DOHH2 (cell line): ENCODE measurements at regions not wholly inside any gene's neighbourhood (a gene's known extent, or its start where the extent isn't known, plus 50 kb on each side); places are given as distances from the start of the nearest gene placed in this dataset.

Experiments
- EZH2phosphoT487 ChIP-seq: fragments of 200-600 bp; sonication (generic); IDR thresholded peaks from 2 replicates; pipeline ENCODE4 v1.6.1; 2017; ENCODE audit warnings: borderline replicate concordance, mild to moderate bottlenecking, antibody characterized with exemption, low read length, moderate library complexity, mixed read lengths
- TF ChIP-seq, protein P1 (sequence below): fragments of 200-600 bp; sonication (generic); IDR thresholded peaks from one replicate; pipeline ENCODE4 v1.5.1; 2014; ENCODE audit warnings: antibody characterized with exemption, mild to moderate bottlenecking, low read depth, low read length; ENCODE audit not compliant: poor library complexity, severe bottlenecking

DNA sequence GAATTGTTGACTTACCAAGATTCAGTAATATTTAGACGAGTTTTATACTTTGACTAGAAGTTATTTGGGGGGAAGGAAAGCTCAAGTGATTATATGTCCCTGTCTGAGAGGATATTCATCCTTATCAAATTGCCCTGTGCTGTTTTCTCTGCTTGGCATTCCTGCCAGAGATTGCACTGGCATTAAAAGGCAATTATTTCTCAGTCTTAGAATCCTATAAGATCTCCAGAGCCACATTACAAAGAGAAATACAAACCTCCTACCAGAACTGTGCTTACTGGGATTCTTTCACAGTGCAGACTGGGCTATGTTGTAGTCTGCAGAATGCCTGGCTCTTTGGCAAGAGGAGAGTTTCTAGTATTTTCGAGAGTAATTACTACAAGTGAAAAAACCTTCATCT is 342.4 kb downstream of the HGF start:
- TF ChIP-seq EZH2phosphoT487, result no peak
- TF ChIP-seq, protein P1, sequence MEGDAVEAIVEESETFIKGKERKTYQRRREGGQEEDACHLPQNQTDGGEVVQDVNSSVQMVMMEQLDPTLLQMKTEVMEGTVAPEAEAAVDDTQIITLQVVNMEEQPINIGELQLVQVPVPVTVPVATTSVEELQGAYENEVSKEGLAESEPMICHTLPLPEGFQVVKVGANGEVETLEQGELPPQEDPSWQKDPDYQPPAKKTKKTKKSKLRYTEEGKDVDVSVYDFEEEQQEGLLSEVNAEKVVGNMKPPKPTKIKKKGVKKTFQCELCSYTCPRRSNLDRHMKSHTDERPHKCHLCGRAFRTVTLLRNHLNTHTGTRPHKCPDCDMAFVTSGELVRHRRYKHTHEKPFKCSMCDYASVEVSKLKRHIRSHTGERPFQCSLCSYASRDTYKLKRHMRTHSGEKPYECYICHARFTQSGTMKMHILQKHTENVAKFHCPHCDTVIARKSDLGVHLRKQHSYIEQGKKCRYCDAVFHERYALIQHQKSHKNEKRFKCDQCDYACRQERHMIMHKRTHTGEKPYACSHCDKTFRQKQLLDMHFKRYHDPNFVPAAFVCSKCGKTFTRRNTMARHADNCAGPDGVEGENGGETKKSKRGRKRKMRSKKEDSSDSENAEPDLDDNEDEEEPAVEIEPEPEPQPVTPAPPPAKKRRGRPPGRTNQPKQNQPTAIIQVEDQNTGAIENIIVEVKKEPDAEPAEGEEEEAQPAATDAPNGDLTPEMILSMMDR, result no peak
